K562 (cell line): ENCODE measurements at regions not wholly inside any gene's neighbourhood (a gene's known extent, or its start where the extent isn't known, plus 50 kb on each side); places are given as distances from the start of the nearest gene placed in this dataset.

Source experiments
- ATAC-seq: fragments of 200-7000 bp; cut with Tn5 transposase; 3 replicates; pipeline ENCODE4 v1.9.1; 2020; ENCODE audit warnings: moderate library complexity
- BruUV-seq: library from RNA; stranded (reverse); fragments of 400-500 nt; replicated peaks from 2 replicates; lab custom pipeline; 2021; lab: Mats Ljungman, UMichigan
- CTCF ChIA-PET: fragments of 300-600 bp; formaldehyde crosslinking; extraction: SDS; loops from one replicate; lab custom pipeline; 2021; ENCODE audit warnings: low intra/inter-chr PET ratio; lab: Yijun Ruan, JAX
- POLR2A ChIA-PET: fragments of 300-600, 350-650 bp; sonication (Branson Sonifier 250); formaldehyde crosslinking; extraction: SDS; loops from one replicate; lab custom pipeline; 2021; ENCODE audit warnings: antibody characterized with exemption, inconsistent platforms; lab: Yijun Ruan, JAX
- DNase-seq, 4 experiments: peaks; one replicate each; pipeline versions ENCODE4 v3.0.0 to v3.0.0-alpha.2; 2011 to 2018; ENCODE audit warnings: low spot score in 3 of 4, mixed read lengths in 3 of 4; ENCODE audit errors: extremely low read depth in 1 of 4
- FAIRE-seq: peaks from 2 replicates; lab custom pipeline; 2011; peaks lifted over from hg19 to GRCh38; lab: Jason Lieb, UNC
- H2AFZ ChIP-seq: 2 replicates; pipeline ENCODE4 v1.6.0; 2011; ENCODE audit warnings: low read depth, low read length, control low read depth, inconsistent platforms
- H3K27ac ChIP-seq: fragments of 200-600 bp; 3 replicates; pipeline ENCODE4 v1.8.0; 2011; ENCODE audit warnings: low read depth, mild to moderate bottlenecking, control low read depth, inconsistent platforms, low read length, moderate library complexity, mixed read lengths; ENCODE audit errors: extremely low read depth
- H3K27me3 ChIP-seq, 2 experiments: fragments of 300-600 bp in 1 of 2; 2 replicates in 1 of 2; 3 replicates in 1 of 2; pipeline versions ENCODE4 v1.6.0 to v1.8.0; 2011; ENCODE audit warnings: inconsistent platforms in 2 of 2, low read length in 2 of 2, mild to moderate bottlenecking in 1 of 2, mixed read lengths in 1 of 2, moderate library complexity in 1 of 2; ENCODE audit not compliant: control insufficient read depth in 2 of 2, insufficient read depth in 2 of 2
- H3K36me3 ChIP-seq: fragments of 300-600 bp; 3 replicates; pipeline ENCODE4 v1.8.0; 2011; ENCODE audit warnings: mild to moderate bottlenecking, low read length, inconsistent platforms; ENCODE audit not compliant: control insufficient read depth, insufficient read depth
- H3K4me1 ChIP-seq, 2 experiments: fragments of 200-600 bp in 1 of 2; replicated peaks in 1 of 2; 2 replicates in 1 of 2; 3 replicates in 1 of 2; pipeline versions ENCODE4 v1.5.1 to v1.8.0; 2011; ENCODE audit warnings: inconsistent platforms in 2 of 2, low read length in 2 of 2, mild to moderate bottlenecking in 1 of 2, mixed read lengths in 1 of 2, moderate library complexity in 1 of 2; ENCODE audit not compliant: control insufficient read depth in 2 of 2, insufficient read depth in 2 of 2
- H3K4me2 ChIP-seq: 2 replicates; pipeline ENCODE4 v1.6.1; 2011; ENCODE audit warnings: low read length, control low read depth, inconsistent platforms, mixed read lengths; ENCODE audit not compliant: insufficient read depth
- H3K4me3 ChIP-seq: fragments of 200-600 bp; sonication (generic), shearing (Covaris generic); 2 replicates; pipeline ENCODE4 v1.5.1; 2016; ENCODE audit warnings: control low read depth, inconsistent platforms
- H3K79me2 ChIP-seq: fragments of 200-600 bp; 3 replicates; pipeline ENCODE4 v1.8.0; 2011; ENCODE audit warnings: low read length, inconsistent platforms; ENCODE audit not compliant: control insufficient read depth, insufficient read depth
- H3K9ac ChIP-seq, 2 experiments: 2 replicates each; pipeline versions ENCODE4 v1.6.0 to v1.6.1; 2011; ENCODE audit warnings: low read depth in 2 of 2, low read length in 2 of 2, control low read depth in 1 of 2, inconsistent platforms in 1 of 2, mild to moderate bottlenecking in 1 of 2, mixed read lengths in 1 of 2; ENCODE audit not compliant: insufficient read depth in 1 of 2
- H3K9me1 ChIP-seq: one replicate; pipeline ENCODE4 v1.6.0; 2011; ENCODE audit warnings: inconsistent platforms, mild to moderate bottlenecking, low read length, moderate library complexity; ENCODE audit not compliant: control insufficient read depth, insufficient read depth
- H3K9me3 ChIP-seq: replicated peaks from 2 replicates; pipeline ENCODE4 v1.5.1; 2011; ENCODE audit warnings: low read depth, low read length, inconsistent platforms; ENCODE audit not compliant: control insufficient read depth, insufficient read depth
- H4K20me1 ChIP-seq: replicated peaks from 2 replicates; pipeline ENCODE4 v1.6.1; 2011; ENCODE audit warnings: low read length, inconsistent platforms, mixed read lengths; ENCODE audit not compliant: control insufficient read depth, insufficient read depth
- CHD4 ChIP-seq: fragments of 200-600 bp; sonication (generic); IDR thresholded peaks from 3 replicates; pipeline ENCODE4 v1.6.1; 2012; ENCODE audit warnings: low read depth, mild to moderate bottlenecking, mixed read lengths, low read length, inconsistent platforms; ENCODE audit not compliant: insufficient read depth, insufficient replicate concordance, poor library complexity, severe bottlenecking
- COPS2 ChIP-seq: fragments of 450-650 bp; conservative IDR thresholded peaks from 2 replicates; pipeline ENCODE4 v1.6.1; 2016; ENCODE audit warnings: mild to moderate bottlenecking, moderate library complexity
- CTBP1 ChIP-seq: fragments of 450-650 bp; IDR thresholded peaks from 2 replicates; pipeline ENCODE4 v1.6.1; 2016; ENCODE audit warnings: borderline replicate concordance
- HNRNPK ChIP-seq: fragments of 200-400 bp; formaldehyde crosslinking; IDR thresholded peaks from one replicate; pipeline ENCODE4 v1.6.1; 2018; ENCODE audit warnings: mild to moderate bottlenecking, low read depth, low read length; ENCODE audit not compliant: poor library complexity, severe bottlenecking
- HNRNPL ChIP-seq: fragments of 200-400 bp; formaldehyde crosslinking; IDR thresholded peaks from 2 replicates; pipeline ENCODE4 v1.6.1; 2017; ENCODE audit warnings: low read depth, mild to moderate bottlenecking, low read length
- NR1H2 ChIP-seq: sonication (generic); formaldehyde crosslinking; IDR thresholded peaks from 2 replicates; pipeline ENCODE4 v1.4.0; 2020; ENCODE audit warnings: mild to moderate bottlenecking, missing genetic modification reagents
- RCOR1 ChIP-seq, 2 experiments: IDR thresholded peaks; 2 replicates each; pipeline ENCODE4 v1.6.1; 2012; ENCODE audit warnings: low read depth in 2 of 2, low read length in 2 of 2, borderline replicate concordance in 1 of 2, improper control_type of control experiment in 1 of 2
- ZBTB8A ChIP-seq: fragments of 450-650 bp; IDR thresholded peaks from 2 replicates; pipeline ENCODE4 v1.6.1; 2018; ENCODE audit warnings: mild to moderate bottlenecking, moderate library complexity; ENCODE audit not compliant: partially characterized antibody
- ZNF212 ChIP-seq: fragments of 450-650 bp; formaldehyde crosslinking; IDR thresholded peaks from 2 replicates; pipeline ENCODE4 v1.4.0; 2020; ENCODE audit warnings: mild to moderate bottlenecking
- ZNF24 ChIP-seq: fragments of 450-650 bp; IDR thresholded peaks from 2 replicates; pipeline ENCODE4 v1.6.1; 2016
- ZNF699 ChIP-seq: fragments of 250-450 bp; sonication (Bioruptor Pico); IDR thresholded peaks from 2 replicates; pipeline ENCODE4 v1.8.0; 2021; ENCODE audit warnings: mild to moderate bottlenecking, moderate library complexity; ENCODE audit not compliant: insufficient replicate concordance
- WGBS: fragments of 100-300 bp; shearing (Covaris generic); methylation state at CpG from one replicate; pipeline ENCODE4 v1.1.6; 2016; ENCODE audit warnings: low coverage, mixed read lengths; ENCODE audit not compliant: insufficient coverage; ENCODE audit errors: missing lambda C conversion rate; 5-methylcytosine and 5-hydroxymethylcytosine counted together
- in situ Hi-C: fragments of 300-500 bp; cut with MboI; formaldehyde crosslinking; loops from 4 replicates; pipeline ENCODE4 v1.15.0; 2018; ENCODE audit warnings: inconsistent platforms, mixed read lengths
- intact Hi-C: fragments of 100-400 bp; cut with micrococcal nuclease; formaldehyde crosslinking; loops from 2 replicates; pipeline ENCODE4 v1.14.2; 2022
- TF ChIP-seq, protein P1 (sequence below): IDR thresholded peaks from 3 replicates; pipeline ENCODE4 v1.6.1; 2011; ENCODE audit warnings: borderline replicate concordance, mild to moderate bottlenecking; ENCODE audit not compliant: insufficient read length, insufficient read depth
- TF ChIP-seq, protein P2 (sequence below): sonication (generic); formaldehyde crosslinking; IDR thresholded peaks from 2 replicates; pipeline ENCODE4 v1.8.1; 2023; ENCODE audit warnings: mild to moderate bottlenecking, missing genetic modification reagents, moderate library complexity
- TF ChIP-seq, protein P3 (sequence below): fragments of 250-450 bp; sonication (Bioruptor Pico); IDR thresholded peaks from 2 replicates; pipeline ENCODE4 v1.5.0; 2020; ENCODE audit warnings: mild to moderate bottlenecking, borderline replicate concordance
- TF ChIP-seq, protein P4 (sequence below): fragments of 200-800 bp; sonication (Bioruptor generic); IDR thresholded peaks from 2 replicates; pipeline ENCODE4 v1.6.1; 2017; ENCODE audit warnings: missing genetic modification characterization, missing compliant biosample characterization

DNA sequence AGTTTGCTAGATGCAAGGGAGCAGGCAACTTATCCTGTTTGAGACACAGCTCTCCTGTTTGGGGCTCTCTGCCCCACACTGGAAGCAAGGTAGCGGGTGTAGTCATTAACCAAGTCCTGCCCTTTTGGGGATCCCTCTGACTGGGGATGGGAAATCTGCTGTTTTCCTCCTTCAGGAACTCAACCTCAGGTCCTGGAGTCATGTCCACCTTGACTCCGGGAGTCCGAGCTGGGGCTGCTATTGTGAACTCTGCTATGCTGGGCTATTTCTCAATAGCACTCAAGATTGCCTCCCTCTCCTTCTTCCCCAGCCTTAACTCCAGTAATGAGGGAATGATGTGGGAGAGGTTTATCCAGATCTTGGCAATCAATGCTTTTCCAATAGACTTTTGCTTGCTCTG is 54.1 kb upstream of the CHD6 start:
- no TSS peak for BruUV-seq
- H3K9me3 ChIP-seq = peaks cover 4% of the 10 kb centered on the region
- H2AFZ ChIP-seq = peak overlapping the region; percentile 48
- H3K9ac ChIP-seq = no peak overlapping the region
- ATAC-seq (no peak), DNase-seq (no peak), FAIRE-seq (no peak)
- CTCF ChIA-PET = no interaction called here
- intact Hi-C loops = no loop called here
- POLR2A ChIA-PET = interaction anchor here (0.9 to 2.0 kb wide), 2 partner anchors 15 to 21 kb away, joined by 3 to 4 read pairs; no protein-coding TSS in a partner anchor
- no peak overlapping the region for H3K27ac ChIP-seq
- no peaks in the 10 kb centered on the region for H3K79me2 ChIP-seq
- no peak overlapping the region for H3K4me3 ChIP-seq
- 94% methylated on average over 3 of the region's 3 CpGs for WGBS
- no peaks in the 10 kb centered on the region for H3K27me3 ChIP-seq
- in situ Hi-C loops = no loop called here
- TF ChIP-seq, protein P1, sequence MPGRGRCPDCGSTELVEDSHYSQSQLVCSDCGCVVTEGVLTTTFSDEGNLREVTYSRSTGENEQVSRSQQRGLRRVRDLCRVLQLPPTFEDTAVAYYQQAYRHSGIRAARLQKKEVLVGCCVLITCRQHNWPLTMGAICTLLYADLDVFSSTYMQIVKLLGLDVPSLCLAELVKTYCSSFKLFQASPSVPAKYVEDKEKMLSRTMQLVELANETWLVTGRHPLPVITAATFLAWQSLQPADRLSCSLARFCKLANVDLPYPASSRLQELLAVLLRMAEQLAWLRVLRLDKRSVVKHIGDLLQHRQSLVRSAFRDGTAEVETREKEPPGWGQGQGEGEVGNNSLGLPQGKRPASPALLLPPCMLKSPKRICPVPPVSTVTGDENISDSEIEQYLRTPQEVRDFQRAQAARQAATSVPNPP = no peak
- no peak for TF ChIP-seq RCOR1 (IDR thresholded peaks at IDR 0.05; ENCODE audit: borderline replicate concordance in 1 of 2, low read depth in 2 of 2, low read length in 2 of 2)
- no peak for TF ChIP-seq NR1H2 (CRISPR knock-in tag)
- no peak for TF ChIP-seq ZNF24
- TF ChIP-seq, protein P2, sequence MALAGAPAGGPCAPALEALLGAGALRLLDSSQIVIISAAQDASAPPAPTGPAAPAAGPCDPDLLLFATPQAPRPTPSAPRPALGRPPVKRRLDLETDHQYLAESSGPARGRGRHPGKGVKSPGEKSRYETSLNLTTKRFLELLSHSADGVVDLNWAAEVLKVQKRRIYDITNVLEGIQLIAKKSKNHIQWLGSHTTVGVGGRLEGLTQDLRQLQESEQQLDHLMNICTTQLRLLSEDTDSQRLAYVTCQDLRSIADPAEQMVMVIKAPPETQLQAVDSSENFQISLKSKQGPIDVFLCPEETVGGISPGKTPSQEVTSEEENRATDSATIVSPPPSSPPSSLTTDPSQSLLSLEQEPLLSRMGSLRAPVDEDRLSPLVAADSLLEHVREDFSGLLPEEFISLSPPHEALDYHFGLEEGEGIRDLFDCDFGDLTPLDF (CRISPR knock-in tag) = no peak
- no peak for TF ChIP-seq ZNF699
- TF ChIP-seq ZBTB8A = no peak
- no peak for TF ChIP-seq HNRNPL
- no peak for TF ChIP-seq COPS2
- TF ChIP-seq CHD4 = no peak
- TF ChIP-seq, protein P3, sequence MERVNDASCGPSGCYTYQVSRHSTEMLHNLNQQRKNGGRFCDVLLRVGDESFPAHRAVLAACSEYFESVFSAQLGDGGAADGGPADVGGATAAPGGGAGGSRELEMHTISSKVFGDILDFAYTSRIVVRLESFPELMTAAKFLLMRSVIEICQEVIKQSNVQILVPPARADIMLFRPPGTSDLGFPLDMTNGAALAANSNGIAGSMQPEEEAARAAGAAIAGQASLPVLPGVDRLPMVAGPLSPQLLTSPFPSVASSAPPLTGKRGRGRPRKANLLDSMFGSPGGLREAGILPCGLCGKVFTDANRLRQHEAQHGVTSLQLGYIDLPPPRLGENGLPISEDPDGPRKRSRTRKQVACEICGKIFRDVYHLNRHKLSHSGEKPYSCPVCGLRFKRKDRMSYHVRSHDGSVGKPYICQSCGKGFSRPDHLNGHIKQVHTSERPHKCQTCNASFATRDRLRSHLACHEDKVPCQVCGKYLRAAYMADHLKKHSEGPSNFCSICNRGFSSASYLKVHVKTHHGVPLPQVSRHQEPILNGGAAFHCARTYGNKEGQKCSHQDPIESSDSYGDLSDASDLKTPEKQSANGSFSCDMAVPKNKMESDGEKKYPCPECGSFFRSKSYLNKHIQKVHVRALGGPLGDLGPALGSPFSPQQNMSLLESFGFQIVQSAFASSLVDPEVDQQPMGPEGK (CRISPR knock-in tag) = no peak
- TF ChIP-seq HNRNPK = no peak
- TF ChIP-seq CTBP1 = no peak
- no peak for TF ChIP-seq ZNF212
- TF ChIP-seq, protein P4, sequence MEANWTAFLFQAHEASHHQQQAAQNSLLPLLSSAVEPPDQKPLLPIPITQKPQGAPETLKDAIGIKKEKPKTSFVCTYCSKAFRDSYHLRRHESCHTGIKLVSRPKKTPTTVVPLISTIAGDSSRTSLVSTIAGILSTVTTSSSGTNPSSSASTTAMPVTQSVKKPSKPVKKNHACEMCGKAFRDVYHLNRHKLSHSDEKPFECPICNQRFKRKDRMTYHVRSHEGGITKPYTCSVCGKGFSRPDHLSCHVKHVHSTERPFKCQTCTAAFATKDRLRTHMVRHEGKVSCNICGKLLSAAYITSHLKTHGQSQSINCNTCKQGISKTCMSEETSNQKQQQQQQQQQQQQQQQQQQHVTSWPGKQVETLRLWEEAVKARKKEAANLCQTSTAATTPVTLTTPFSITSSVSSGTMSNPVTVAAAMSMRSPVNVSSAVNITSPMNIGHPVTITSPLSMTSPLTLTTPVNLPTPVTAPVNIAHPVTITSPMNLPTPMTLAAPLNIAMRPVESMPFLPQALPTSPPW = no peak
- H4K20me1 ChIP-seq = no peaks in the 10 kb centered on the region
- no peaks in the 10 kb centered on the region for H3K36me3 ChIP-seq
- peaks cover 13 to 23% of the 10 kb centered on the region in 2 experiments for H3K4me1 ChIP-seq
- H3K9me1 ChIP-seq = no peaks in the 10 kb centered on the region
- H3K4me2 ChIP-seq = no peak overlapping the region
